ENCODE measurements at regions not wholly inside any gene's neighbourhood (a gene's known extent, or its start where the extent isn't known, plus 50 kb on each side); places are given as distances from the start of the nearest gene placed in this dataset.

DNA sequence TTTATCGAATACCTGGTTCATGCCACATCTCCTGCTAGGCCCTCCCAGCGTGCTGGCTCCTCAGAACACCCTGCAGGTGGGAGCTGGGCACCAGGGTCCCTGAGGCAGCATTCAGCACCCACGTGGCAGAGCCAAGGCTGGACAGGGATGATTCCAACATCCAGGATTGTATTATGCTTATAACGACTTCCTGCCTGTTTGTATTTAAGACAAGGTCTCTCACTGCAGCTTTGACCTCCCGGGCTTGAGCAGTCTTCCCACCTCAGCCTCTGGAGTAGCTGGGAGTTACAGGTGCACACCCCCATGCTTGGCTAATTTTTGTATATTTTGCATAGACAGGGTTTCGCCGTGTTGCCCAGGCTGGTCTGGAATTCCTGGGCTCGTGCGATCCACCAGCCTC, 64.7 kb upstream of the WNT7B start:
- TF ChIP-seq, protein P1, sequence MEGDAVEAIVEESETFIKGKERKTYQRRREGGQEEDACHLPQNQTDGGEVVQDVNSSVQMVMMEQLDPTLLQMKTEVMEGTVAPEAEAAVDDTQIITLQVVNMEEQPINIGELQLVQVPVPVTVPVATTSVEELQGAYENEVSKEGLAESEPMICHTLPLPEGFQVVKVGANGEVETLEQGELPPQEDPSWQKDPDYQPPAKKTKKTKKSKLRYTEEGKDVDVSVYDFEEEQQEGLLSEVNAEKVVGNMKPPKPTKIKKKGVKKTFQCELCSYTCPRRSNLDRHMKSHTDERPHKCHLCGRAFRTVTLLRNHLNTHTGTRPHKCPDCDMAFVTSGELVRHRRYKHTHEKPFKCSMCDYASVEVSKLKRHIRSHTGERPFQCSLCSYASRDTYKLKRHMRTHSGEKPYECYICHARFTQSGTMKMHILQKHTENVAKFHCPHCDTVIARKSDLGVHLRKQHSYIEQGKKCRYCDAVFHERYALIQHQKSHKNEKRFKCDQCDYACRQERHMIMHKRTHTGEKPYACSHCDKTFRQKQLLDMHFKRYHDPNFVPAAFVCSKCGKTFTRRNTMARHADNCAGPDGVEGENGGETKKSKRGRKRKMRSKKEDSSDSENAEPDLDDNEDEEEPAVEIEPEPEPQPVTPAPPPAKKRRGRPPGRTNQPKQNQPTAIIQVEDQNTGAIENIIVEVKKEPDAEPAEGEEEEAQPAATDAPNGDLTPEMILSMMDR (conservative IDR thresholded peaks at IDR 0.05): no peak
- no peak for TF ChIP-seq EZH2 (IDR thresholded peaks at IDR 0.05; ENCODE audit: low read depth)
